HepG2 (cell line): ENCODE measurements at regions not wholly inside any gene's neighbourhood (a gene's known extent, or its start where the extent isn't known, plus 50 kb on each side); places are given as distances from the start of the nearest gene placed in this dataset.
"Not testable (repeated sequence)": the region's sequence is repeated elsewhere in the genome, so short reads cannot be mapped to it uniquely, and the experiment has no call there.

ENCODE experiments used
- ATAC-seq: fragments of 200-7000 bp; cut with Tn5 transposase; 3 replicates; pipeline ENCODE4 v1.9.1; 2020; ENCODE audit warnings: mild to moderate bottlenecking, moderate library complexity
- BruUV-seq: library from RNA; stranded (reverse); fragments of 400-500 nt; replicated peaks from 2 replicates; lab custom pipeline; 2021; lab: Mats Ljungman, UMichigan
- CTCF ChIA-PET: fragments of 300-600 bp; formaldehyde crosslinking; extraction: SDS; loops from one replicate; lab custom pipeline; 2021; ENCODE audit warnings: low total read pairs, inconsistent platforms, low intra/inter-chr PET ratio; lab: Yijun Ruan, JAX
- POLR2A ChIA-PET: fragments of 350-600 bp; sonication (Branson Sonifier 250); formaldehyde crosslinking; loops from one replicate; lab custom pipeline; 2020; ENCODE audit warnings: antibody characterized with exemption, inconsistent platforms; lab: Yijun Ruan, JAX
- DNase-seq: peaks from one replicate; pipeline ENCODE4 v3.0.0-alpha.2; 2015; ENCODE audit warnings: low spot score
- FAIRE-seq: peaks from 3 replicates; lab custom pipeline; 2011; peaks lifted over from hg19 to GRCh38; lab: Jason Lieb, UNC
- H2AFZ ChIP-seq: one replicate; pipeline ENCODE4 v1.6.1; 2011; ENCODE audit warnings: low read length, inconsistent platforms
- H3K27ac ChIP-seq: fragments of 300-600 bp; 3 replicates; pipeline ENCODE4 v1.8.0; 2011; ENCODE audit warnings: mixed run types, mild to moderate bottlenecking, mixed read lengths, low read length, inconsistent platforms; ENCODE audit not compliant: insufficient read depth; ENCODE audit errors: extremely low read length
- H3K27me3 ChIP-seq, 2 experiments: fragments of 200-600 bp in 1 of 2; 2 replicates in 1 of 2; 3 replicates in 1 of 2; pipeline versions ENCODE4 v1.6.0 to v1.8.0; 2011; ENCODE audit warnings: low read length in 2 of 2, mild to moderate bottlenecking in 2 of 2, moderate library complexity in 2 of 2, inconsistent platforms in 1 of 2; ENCODE audit not compliant: insufficient read depth in 2 of 2, control insufficient read depth in 1 of 2
- H3K36me3 ChIP-seq, 2 experiments: fragments of 200-600 bp in 1 of 2; replicated peaks in 1 of 2; 2 replicates in 1 of 2; 3 replicates in 1 of 2; pipeline versions ENCODE4 v1.5.1 to v1.8.0; 2011; ENCODE audit warnings: low read length in 2 of 2, inconsistent platforms in 1 of 2; ENCODE audit not compliant: insufficient read depth in 2 of 2, control insufficient read depth in 1 of 2
- H3K4me1 ChIP-seq: 2 replicates; pipeline ENCODE4 v1.5.1; 2012; ENCODE audit warnings: low read length, inconsistent platforms; ENCODE audit not compliant: insufficient read depth
- H3K4me2 ChIP-seq: 2 replicates; pipeline ENCODE4 v1.6.0; 2011; ENCODE audit warnings: low read depth, low read length, inconsistent platforms
- H3K4me3 ChIP-seq, 3 experiments: fragments of 200-600 bp in 1 of 3; sonication (generic), shearing (Covaris generic) in 1 of 3; replicated peaks in 1 of 3; 2 replicates each; pipeline ENCODE4 v1.5.1; 2011 to 2016; ENCODE audit warnings: low read length in 3 of 3, inconsistent platforms in 2 of 3, low read depth in 2 of 3, mild to moderate bottlenecking in 2 of 3, control low read depth in 1 of 3, mixed read lengths in 1 of 3; ENCODE audit not compliant: insufficient read depth in 1 of 3
- H3K79me2 ChIP-seq: one replicate; pipeline ENCODE4 v1.6.1; 2011; ENCODE audit warnings: low read length, inconsistent platforms; ENCODE audit not compliant: insufficient read depth
- H3K9ac ChIP-seq: 2 replicates; pipeline ENCODE4 v1.6.0; 2011; ENCODE audit warnings: mild to moderate bottlenecking, low read depth, low read length, inconsistent platforms; ENCODE audit not compliant: insufficient read depth
- H3K9me3 ChIP-seq: 2 replicates; pipeline ENCODE4 v1.5.1; 2012; ENCODE audit warnings: mild to moderate bottlenecking, low read length
- H4K20me1 ChIP-seq: 2 replicates; pipeline ENCODE4 v1.6.0; 2011; ENCODE audit warnings: inconsistent platforms, mild to moderate bottlenecking, low read length, moderate library complexity; ENCODE audit not compliant: insufficient read depth
- WGBS: methylation state at CpG from one replicate; pipeline ENCODE4 v1.1.6; 2017; ENCODE audit warnings: low lambda C conversion rate; 5-methylcytosine and 5-hydroxymethylcytosine counted together
- in situ Hi-C: cut with HindIII; loops from 2 replicates; pipeline ENCODE4 v1.10.0; 2017; ENCODE audit warnings: low pct_unique_long_range_greater_than_20kb; ENCODE audit not compliant: extremely low pct_ligation_motif_present
- intact Hi-C: fragments of 100-400 bp; cut with micrococcal nuclease; formaldehyde crosslinking; loops from one replicate; pipeline ENCODE4 v1.10.0; 2022; ENCODE audit not compliant: unreplicated experiment
- TF ChIP-seq, protein P1 (sequence below): fragments of 450-650 bp; IDR thresholded peaks from 2 replicates; pipeline ENCODE4 v1.6.1; 2016

- H3K9ac ChIP-seq, H3K36me3 ChIP-seq, H3K79me2 ChIP-seq, BruUV-seq, H3K27ac ChIP-seq, DNase-seq, H3K27me3 ChIP-seq, H3K4me3 ChIP-seq, CTCF ChIA-PET, H4K20me1 ChIP-seq, in situ Hi-C loops, POLR2A ChIA-PET, FAIRE-seq, H3K4me1 ChIP-seq, H3K4me2 ChIP-seq, H2AFZ ChIP-seq, H3K9me3 ChIP-seq, ATAC-seq, intact Hi-C loops: not testable (repeated sequence)
- 2% methylated on average over 7 of the region's 9 CpGs for WGBS
- TF ChIP-seq, protein P1, sequence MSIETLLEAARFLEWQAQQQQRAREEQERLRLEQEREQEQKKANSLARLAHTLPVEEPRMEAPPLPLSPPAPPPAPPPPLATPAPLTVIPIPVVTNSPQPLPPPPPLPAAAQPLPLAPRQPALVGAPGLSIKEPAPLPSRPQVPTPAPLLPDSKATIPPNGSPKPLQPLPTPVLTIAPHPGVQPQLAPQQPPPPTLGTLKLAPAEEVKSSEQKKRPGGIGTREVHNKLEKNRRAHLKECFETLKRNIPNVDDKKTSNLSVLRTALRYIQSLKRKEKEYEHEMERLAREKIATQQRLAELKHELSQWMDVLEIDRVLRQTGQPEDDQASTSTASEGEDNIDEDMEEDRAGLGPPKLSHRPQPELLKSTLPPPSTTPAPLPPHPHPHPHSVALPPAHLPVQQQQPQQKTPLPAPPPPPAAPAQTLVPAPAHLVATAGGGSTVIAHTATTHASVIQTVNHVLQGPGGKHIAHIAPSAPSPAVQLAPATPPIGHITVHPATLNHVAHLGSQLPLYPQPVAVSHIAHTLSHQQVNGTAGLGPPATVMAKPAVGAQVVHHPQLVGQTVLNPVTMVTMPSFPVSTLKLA, result 0 out of 2 replicates have a peak, but pooled peaks have one; percentile 4
Observed at GRCh38 chr15:84130098-84130831, 105.3 kb upstream of the GOLGA6L4 start.

- H3K4me1 ChIP-seq, in situ Hi-C loops, DNase-seq, H3K27me3 ChIP-seq, H3K4me2 ChIP-seq, CTCF ChIA-PET, H3K9ac ChIP-seq, FAIRE-seq, intact Hi-C loops, H4K20me1 ChIP-seq, ATAC-seq, H3K4me3 ChIP-seq, POLR2A ChIA-PET, H3K79me2 ChIP-seq, H3K36me3 ChIP-seq, H3K9me3 ChIP-seq, BruUV-seq, H2AFZ ChIP-seq, H3K27ac ChIP-seq: not testable (repeated sequence)
- WGBS, result 16% methylated on average over 2 of the region's 3 CpGs
Observed at GRCh38 chr15:84135931-84136456, 99.6 kb upstream of the GOLGA6L4 start.
